ENCODE measurements at regions not wholly inside any gene's neighbourhood (a gene's known extent, or its start where the extent isn't known, plus 50 kb on each side); places are given as distances from the start of the nearest gene placed in this dataset.

DNA sequence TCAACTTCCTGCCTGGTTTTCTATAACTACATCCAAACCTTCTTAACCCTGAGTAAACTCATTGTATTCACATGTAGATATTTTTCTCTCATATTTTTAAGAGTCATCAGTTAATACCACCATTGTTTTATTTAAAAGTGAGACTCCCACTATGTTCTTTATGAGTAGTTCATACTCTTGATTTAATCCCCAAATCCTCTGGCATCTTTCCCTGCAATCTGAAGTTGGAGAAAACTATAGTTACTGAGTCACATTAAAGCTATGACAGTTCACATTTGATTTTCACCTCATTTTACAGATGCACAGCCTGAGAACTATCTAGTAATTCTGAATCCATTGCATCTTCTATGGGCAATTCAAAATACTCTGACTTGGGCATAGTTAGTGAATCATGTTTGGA is 1358.7 kb upstream of the NRXN1 start:
- DNase-seq, result no peak
- Histone ChIP-seq H3K36me3 (no peaks in the 10 kb centered on the region), H3K4me1 (no peaks in the 10 kb centered on the region), H3K9me3 (no peaks in the 10 kb centered on the region), H3K27me3 (no peaks in the 10 kb centered on the region), H3K27ac (no peak overlapping the region), H3K4me3 (no peak overlapping the region)
- no peak for ATAC-seq
- no peak for TF ChIP-seq CTCF (IDR thresholded peaks at IDR 0.05)
- intact Hi-C loops (cut with DNase I), result no loop called here

GRCh38 chr2:52387937-52388590 is 1356.1 kb upstream of the NRXN1 start:
- no peak for ATAC-seq
- intact Hi-C loops (cut with DNase I), result no loop called here
- WGBS, 2 donors, result 90 to 93% methylated on average over 5 of the region's 5 CpGs

DNA sequence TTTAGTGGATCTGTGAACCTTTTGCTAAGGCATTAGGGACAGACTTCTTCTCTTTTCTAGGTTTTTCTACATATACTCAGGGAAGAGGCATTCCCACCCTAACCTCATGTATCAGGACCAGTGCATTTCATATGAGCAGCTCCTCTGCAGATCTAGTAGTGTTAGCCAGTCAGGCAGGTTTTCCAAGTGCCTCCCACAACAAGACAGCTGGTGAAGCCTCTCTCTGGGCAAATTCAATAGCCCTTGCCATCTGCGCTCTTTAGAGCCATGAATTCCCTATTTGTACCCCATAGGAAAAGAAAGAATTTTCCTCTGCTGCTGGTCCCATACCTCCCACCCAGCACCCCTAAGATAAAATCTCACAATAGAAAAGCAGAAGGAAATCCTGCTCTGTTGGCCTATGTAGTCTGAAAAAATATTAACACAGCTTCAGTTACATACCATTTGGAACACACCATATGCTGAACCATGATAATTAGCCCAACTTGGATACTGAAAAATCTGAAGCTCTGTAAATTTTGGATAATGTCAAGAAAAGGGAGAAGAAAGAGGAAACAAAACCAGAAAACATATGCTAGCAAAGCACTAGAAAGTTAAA is 1354.6 kb upstream of the NRXN1 start:
- intact Hi-C loops (cut with DNase I), result no loop called here
- H3K36me3 ChIP-seq, result no peaks in the 10 kb centered on the region
- WGBS, 2 donors, result 89 to 96% methylated on average over 1 of the region's 1 CpG
- no peak for DNase-seq
- H3K27ac ChIP-seq, result no peak overlapping the region
- ATAC-seq, result no peak
- H3K4me3 ChIP-seq, result no peak overlapping the region
- no peaks in the 10 kb centered on the region for H3K4me1 ChIP-seq
- H3K9me3 ChIP-seq, result no peaks in the 10 kb centered on the region
- no peaks in the 10 kb centered on the region for H3K27me3 ChIP-seq
- no peak for TF ChIP-seq CTCF (IDR thresholded peaks at IDR 0.05)

More at GRCh38 chr2:52387937-52388590, 1356.1 kb upstream of the NRXN1 start:
- H3K4me1 ChIP-seq, result no peaks in the 10 kb centered on the region
- H3K27ac ChIP-seq, result no peak overlapping the region
- no peak for TF ChIP-seq CTCF (IDR thresholded peaks at IDR 0.05)
- no peaks in the 10 kb centered on the region for H3K36me3 ChIP-seq
- no peak for DNase-seq
- no peak overlapping the region for H3K4me3 ChIP-seq
- no peaks in the 10 kb centered on the region for H3K27me3 ChIP-seq
- no peaks in the 10 kb centered on the region for H3K9me3 ChIP-seq

DNA sequence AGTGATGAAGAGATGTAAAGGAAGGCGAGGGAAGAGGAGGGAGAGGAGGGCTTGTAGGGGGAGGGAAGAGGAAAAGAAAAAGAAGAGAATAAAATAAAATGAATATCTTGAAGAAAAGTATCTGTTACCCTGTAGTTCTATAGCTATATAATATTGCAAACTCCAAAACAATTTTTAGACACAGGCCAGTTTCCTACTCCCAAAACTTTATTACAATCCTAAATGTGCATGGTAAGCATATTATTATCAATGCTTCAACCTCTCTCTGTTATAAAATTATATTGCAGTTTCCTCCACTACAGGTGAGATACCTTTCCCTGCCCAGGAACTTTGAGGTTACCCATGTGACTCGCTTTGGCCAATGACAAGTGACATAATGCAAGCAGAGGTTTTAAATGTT is 1351.6 kb upstream of the NRXN1 start:
- intact Hi-C loops (cut with DNase I), result no loop called here
- H3K9me3 ChIP-seq, result no peaks in the 10 kb centered on the region

More for the DNA sequence above, 1351.6 kb upstream of the NRXN1 start:
- no peak for ATAC-seq
- no peak for DNase-seq
- no peaks in the 10 kb centered on the region for H3K27me3 ChIP-seq
- no peaks in the 10 kb centered on the region for H3K4me1 ChIP-seq
- no peak overlapping the region for H3K4me3 ChIP-seq
- TF ChIP-seq CTCF (IDR thresholded peaks at IDR 0.05), result no peak
- no peaks in the 10 kb centered on the region for H3K36me3 ChIP-seq
- no peak overlapping the region for H3K27ac ChIP-seq
- WGBS, 2 donors, result 92 to 93% methylated on average over 2 of the region's 2 CpGs
